Uterus (tissue), 2 donors: ENCODE measurements at regions not wholly inside any gene's neighbourhood (a gene's known extent, or its start where the extent isn't known, plus 50 kb on each side); places are given as distances from the start of the nearest gene placed in this dataset.
"Not testable (repeated sequence)": the region's sequence is repeated elsewhere in the genome, so short reads cannot be mapped to it uniquely, and the experiment has no call there.

ENCODE experiments used
- POLR2A ChIP-seq, 2 donors: fragments of 450-650 bp; IDR thresholded peaks; one replicate each; pipeline ENCODE4 v1.6.1; 2016; ENCODE audit warnings: antibody characterized with exemption in 2 of 2, mild to moderate bottlenecking in 1 of 2, moderate library complexity in 1 of 2
- TF ChIP-seq, protein P1 (sequence below), 4 experiments: fragments of 200-600 bp in 2 of 4; fragments of 450-650 bp in 2 of 4; sonication (generic) in 2 of 4; IDR thresholded peaks; one replicate each; pipeline ENCODE4 v1.5.1; 2016 to 2019; ENCODE audit warnings: antibody characterized with exemption in 4 of 4, mild to moderate bottlenecking in 2 of 4, moderate library complexity in 1 of 4

DNA sequence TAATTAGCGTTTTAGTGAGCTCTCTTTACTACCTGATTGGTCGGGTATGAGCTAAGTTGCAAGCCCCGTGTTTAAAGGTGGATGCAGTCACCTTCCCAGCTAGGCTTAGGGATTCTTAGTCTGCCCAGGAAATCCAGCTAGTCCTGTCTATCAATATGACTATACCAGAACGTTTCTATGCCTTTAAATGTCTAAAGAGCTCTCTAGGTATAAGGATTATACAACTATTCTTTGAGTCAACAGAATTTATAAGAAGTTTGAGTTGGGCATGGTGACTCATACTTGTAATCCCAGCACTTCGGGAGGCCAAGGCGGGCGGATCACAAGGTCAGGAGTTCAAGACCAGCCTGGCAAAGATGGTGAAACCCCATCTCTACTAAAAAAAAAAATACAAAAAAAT, 74.7 kb downstream of the OTUD1 start:
- TF ChIP-seq, protein P1, sequence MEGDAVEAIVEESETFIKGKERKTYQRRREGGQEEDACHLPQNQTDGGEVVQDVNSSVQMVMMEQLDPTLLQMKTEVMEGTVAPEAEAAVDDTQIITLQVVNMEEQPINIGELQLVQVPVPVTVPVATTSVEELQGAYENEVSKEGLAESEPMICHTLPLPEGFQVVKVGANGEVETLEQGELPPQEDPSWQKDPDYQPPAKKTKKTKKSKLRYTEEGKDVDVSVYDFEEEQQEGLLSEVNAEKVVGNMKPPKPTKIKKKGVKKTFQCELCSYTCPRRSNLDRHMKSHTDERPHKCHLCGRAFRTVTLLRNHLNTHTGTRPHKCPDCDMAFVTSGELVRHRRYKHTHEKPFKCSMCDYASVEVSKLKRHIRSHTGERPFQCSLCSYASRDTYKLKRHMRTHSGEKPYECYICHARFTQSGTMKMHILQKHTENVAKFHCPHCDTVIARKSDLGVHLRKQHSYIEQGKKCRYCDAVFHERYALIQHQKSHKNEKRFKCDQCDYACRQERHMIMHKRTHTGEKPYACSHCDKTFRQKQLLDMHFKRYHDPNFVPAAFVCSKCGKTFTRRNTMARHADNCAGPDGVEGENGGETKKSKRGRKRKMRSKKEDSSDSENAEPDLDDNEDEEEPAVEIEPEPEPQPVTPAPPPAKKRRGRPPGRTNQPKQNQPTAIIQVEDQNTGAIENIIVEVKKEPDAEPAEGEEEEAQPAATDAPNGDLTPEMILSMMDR (IDR thresholded peaks at IDR 0.05): not testable (repeated sequence)
- not testable (repeated sequence) for TF ChIP-seq POLR2A (IDR thresholded peaks at IDR 0.05)
